NCI-H446 treated with DMSO at 0.1 percent for 48 hours (cell line): ENCODE measurements at regions not wholly inside any gene's neighbourhood (a gene's known extent, or its start where the extent isn't known, plus 50 kb on each side); places are given as distances from the start of the nearest gene placed in this dataset.

Source experiments
- DNase-seq: peaks from one replicate; lab custom pipeline; 2025; lab: John Stamatoyannopoulos, UW

DNA sequence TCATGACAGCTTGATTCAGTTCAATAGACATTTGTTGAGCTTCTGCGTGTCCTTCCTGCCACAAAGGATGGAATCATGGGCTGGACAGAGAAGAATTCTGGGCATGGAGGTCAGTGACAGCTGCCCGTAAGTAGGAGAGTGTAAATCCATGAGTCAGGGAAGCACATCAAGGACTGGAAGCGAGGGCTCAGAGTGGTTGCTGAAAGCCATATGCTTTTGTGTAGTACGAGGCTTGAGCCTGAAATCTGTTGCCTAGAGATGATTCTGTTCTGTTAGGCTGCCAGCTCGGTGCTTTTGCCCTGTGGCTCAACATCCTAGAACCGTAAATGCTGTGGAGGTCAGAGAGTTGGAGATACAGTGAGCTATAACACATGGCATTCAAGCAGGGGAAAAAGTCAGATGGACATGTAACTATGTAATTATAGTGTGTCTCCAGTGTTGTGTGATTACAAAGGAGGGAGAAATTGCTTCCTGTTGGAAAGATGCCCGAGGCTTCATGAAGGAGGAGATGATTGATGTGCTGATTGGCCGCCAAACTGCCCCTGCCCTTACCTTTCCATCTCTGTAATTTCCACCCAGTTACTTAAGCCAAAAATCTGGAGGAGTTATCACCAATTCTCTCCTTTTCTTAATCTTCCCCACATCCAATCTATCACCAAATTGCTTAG lies 92.8 kb upstream of the CACNA1E start:
- DNase-seq, result peak; percentile 59

DNA sequence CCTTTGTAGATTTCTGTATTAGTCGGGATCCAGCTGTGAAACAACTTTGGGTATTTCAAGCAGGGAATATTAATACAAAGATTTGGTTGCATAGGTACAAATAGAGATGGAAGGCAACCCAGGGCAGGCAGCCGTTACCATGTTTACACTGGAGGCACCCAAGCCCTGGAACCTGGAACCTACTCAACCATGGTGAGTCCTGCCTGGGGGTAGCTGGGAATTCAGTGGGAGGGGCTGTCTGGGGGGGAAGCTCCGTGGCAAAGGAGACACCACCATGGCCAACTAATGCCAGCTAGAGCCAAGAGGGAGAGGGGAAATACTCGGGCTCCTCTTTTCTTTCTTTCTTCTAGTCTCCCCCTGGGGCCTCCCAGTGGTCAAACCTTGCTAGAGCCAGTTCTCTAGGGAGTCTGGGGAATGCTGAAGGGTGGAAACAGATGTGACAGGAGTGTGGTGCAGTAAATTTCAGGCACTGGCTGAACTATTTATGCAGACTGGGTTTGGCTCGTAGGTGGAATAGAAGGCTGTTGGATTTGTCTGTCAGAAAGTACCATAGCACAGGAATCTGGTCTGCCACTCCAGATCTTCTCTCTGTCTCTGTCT lies 91.9 kb upstream of the CACNA1E start:
- no peak for DNase-seq

DNA sequence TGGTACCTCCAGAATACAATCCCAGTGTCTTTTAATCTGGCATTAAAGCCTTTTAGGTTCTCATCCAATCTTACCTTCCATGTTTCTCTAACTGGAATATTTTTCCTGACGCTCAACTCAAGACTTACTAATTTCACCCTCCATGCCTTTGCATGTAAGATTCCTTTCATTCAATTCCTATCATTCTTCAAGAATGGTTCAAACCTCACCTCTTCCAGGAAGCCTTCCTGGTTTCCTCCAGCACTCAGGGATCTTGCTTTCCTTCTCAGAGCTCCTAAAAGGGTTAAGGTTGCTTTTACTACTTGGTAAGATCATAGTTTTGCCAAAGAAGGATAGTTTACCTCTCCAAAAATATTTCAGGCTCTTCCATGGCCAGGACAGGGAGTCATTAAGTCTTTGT lies 91.2 kb upstream of the CACNA1E start:
- no peak for DNase-seq

DNA sequence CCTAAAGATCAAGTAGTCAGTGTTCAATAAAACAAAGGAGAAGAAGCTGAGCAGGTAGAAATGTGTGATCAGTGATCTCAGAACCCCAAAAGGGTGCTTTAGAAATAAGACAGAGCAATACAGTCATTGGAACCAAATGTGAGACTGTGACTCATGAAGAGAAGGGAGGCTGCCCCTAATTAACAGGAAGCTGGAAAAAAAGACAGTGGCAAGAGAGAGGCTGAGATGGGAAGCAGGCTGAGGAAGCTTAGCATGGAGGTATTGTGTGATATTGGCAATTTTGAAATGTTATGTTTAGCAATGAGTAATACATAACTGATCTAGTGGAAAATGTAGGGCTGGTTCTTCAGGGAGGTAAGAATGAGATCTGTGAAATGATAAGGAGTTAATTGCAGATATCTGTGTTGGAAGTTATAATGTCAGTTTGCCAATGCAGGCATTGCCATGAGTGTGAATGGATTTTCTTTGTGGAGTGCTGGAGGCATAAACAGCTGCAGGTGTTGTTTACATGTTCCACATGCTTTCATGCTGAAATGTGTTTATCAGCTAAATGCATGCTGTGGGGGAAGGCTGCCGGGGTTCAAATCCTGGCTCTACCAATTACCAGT lies 90.6 kb upstream of the CACNA1E start:
- no peak for DNase-seq

GRCh38 chr1:181394766-181395165 lies 88.6 kb upstream of the CACNA1E start:
- no peak for DNase-seq

- DNase-seq, result no peak
Measured at GRCh38 chr1:181396171-181396670, 87.1 kb upstream of the CACNA1E start.

- DNase-seq, result no peak
Measured at GRCh38 chr1:181396811-181397210, 86.5 kb upstream of the CACNA1E start.

DNA sequence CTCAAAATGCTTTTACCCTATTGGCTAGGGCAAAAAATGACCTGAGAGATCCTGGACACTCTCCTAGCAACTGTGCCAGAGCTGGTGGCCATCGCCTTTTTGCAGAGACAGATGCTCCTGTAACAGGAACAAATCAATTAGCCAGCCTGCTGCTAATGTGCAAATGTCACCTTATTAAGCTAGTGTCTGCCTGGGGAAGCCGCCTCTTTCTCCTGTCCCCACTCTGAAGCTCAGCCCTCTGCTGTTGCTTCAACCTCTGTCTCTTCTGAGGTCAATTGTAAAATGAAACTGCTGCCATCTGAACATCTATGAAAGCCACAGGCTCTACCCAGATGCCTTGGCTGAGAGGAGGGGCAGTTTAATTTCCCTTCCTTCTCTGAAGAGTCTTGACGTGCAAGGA lies 85.5 kb upstream of the CACNA1E start:
- DNase-seq, result no peak

- no peak for DNase-seq
Measured at GRCh38 chr1:181398544-181398943, 84.8 kb upstream of the CACNA1E start.

- no peak for DNase-seq
Measured at GRCh38 chr1:181405584-181405983, 77.7 kb upstream of the CACNA1E start.

DNA sequence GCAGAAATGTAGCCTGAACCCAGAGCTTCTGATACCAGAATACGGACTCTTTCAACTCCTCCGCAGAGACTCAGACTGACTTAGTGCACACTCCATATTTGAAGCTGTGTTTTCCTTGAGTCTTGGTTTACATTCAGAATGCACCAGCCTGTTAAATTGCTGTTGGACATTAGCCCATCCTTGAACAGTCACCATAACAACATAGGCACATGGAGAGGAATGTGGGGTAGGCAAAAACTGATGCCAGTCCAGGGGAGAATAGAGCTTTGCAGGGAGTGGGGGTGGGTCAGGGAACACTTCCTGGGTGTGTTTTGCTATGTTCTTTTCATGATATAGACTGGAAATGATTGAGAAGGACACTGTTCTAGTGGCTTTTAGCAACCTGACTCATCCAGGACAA lies 76.3 kb upstream of the CACNA1E start:
- DNase-seq, result no peak

- no peak for DNase-seq
Measured at GRCh38 chr1:181409981-181410380, 73.3 kb upstream of the CACNA1E start.

- no peak for DNase-seq
Measured at GRCh38 chr1:181412746-181413145, 70.6 kb upstream of the CACNA1E start.

GRCh38 chr1:181413195-181413815 lies 70.0 kb upstream of the CACNA1E start:
- DNase-seq, result no peak

GRCh38 chr1:181413836-181414235 lies 69.5 kb upstream of the CACNA1E start:
- no peak for DNase-seq

- DNase-seq, result no peak
Measured at GRCh38 chr1:181416268-181416860, 67.0 kb upstream of the CACNA1E start.

DNA sequence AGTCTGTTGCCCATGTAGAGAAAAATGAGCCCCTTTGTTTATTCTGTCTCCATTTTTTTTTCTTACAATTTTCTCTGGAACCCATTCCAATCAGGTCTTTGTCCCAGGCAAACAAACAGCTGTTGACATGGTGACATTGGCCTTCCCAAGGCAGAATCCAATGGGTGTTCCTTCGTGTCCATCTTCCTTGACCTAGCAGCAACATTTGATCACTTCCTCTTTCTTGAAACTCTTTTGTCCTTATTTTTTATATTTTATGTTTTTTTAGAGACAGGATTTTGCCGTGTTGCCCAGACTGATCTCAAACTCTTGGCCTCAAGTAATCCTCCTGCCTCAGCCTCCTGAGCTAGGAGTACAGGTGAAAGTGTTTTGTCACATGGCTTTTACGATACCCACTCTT lies 65.4 kb upstream of the CACNA1E start:
- no peak for DNase-seq

- peak; percentile 22 for DNase-seq
Measured at GRCh38 chr1:181423301-181423918, 59.9 kb upstream of the CACNA1E start.

DNA sequence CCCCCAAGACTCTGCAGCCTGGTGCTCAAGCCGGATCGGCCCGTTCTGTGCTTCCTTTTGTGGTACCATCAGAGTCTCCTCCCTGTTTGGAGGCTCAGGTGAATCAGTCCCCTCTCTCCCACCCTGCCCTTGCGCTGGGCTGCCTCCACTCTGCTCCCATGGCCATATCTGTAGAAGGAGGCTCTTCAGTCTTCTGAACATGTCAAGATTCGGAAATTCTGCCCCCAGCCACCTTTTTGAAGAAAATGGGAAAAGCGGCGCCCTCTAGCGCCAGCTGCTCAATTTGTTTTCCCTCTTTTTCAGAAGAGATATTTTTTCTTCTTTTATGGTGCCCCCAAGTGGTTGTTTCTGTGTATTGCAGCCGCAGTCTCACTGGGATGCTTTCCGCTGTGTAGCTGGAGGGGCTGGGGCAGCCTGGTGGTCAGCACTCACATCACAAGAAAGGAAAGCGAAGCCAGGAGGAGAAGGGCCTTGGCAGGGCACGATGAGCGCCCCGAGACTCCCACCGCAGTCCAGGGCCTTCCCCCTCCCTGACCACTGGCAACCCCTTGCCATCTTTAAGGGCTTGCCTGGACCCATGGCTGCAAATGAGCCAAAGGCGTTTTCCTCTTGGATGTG lies 58.4 kb upstream of the CACNA1E start:
- DNase-seq, result peak; percentile 41

DNA sequence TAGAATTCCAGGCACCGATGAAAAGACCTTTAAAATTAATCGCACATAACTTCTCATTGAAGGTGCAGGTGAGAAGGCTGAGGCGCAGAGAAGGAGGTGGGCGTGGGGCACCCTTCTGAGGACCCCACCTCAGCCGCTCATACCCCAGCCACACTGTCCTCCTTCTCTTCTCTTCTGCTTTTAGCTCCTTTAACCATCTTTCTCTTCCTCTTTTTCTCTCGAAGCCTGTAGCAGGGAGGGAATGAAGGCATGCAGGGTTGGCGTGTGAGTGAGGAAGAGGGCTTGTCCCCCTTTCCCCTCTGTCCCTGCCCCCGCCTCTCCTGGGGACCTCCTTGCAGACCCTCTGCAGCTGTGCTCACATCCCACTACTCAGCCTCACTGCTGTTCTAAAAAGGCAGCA lies 57.8 kb upstream of the CACNA1E start:
- no peak for DNase-seq

DNA sequence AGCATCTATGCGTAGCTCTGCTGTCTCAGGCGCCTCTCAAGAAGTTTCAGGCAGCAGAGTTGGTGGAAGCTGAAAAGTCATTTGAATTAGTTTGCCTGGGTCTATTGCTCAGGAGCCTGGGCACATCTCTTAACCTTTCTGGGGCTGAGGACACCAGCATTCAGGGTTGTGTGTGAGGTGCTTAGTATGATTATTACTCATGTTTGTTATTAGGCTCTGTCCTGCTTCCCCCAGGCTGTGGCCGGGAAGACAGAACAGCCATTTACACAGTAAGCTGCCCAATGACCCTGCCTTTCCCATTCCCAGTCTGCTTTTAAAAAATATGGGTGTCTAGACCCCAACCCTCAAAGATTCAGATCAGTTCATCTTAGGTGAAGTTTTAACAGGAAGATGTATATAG lies 53.9 kb upstream of the CACNA1E start:
- DNase-seq, result no peak
